Activated CD4-positive, alpha-beta T cell treated with anti-CD3 and anti-CD28 coated beads, Interleukin-2, Interleukin-4, amounts not matched to agents 100 ng/mL and 50 ng/mL, durations not matched to agents 16 hours and 8 hours (primary cell): ENCODE measurements at regions not wholly inside any gene's neighbourhood (a gene's known extent, or its start where the extent isn't known, plus 50 kb on each side); places are given as distances from the start of the nearest gene placed in this dataset.

Experiments used
- DNase-seq: peaks from one replicate; pipeline ENCODE4 v3.0.0-alpha.2; 2020; ENCODE audit warnings: low spot score

GRCh38 chr9:18350995-18351595 is 122.9 kb upstream of the ADAMTSL1 start:
- no peak for DNase-seq

- DNase-seq: no peak
These were observed 121.2 kb upstream of the ADAMTSL1 start for GRCh38 chr9:18352711-18353110.

- no peak for DNase-seq
These were observed 120.5 kb upstream of the ADAMTSL1 start for GRCh38 chr9:18353473-18353872.

- no peak for DNase-seq
These were observed 116.6 kb upstream of the ADAMTSL1 start for GRCh38 chr9:18357321-18357720.

- DNase-seq: no peak
These were observed 115.6 kb upstream of the ADAMTSL1 start for GRCh38 chr9:18358325-18358724.

- DNase-seq: no peak
These were observed 114.6 kb upstream of the ADAMTSL1 start for GRCh38 chr9:18359335-18359734.

- no peak for DNase-seq
These were observed 113.9 kb upstream of the ADAMTSL1 start for GRCh38 chr9:18360005-18360404.

- DNase-seq: no peak
These were observed 112.3 kb upstream of the ADAMTSL1 start for GRCh38 chr9:18361646-18362045.

GRCh38 chr9:18362166-18362565 is 111.8 kb upstream of the ADAMTSL1 start:
- no peak for DNase-seq

- DNase-seq: no peak
These were observed 110.9 kb upstream of the ADAMTSL1 start for GRCh38 chr9:18362901-18363685.

- DNase-seq: no peak
These were observed 108.3 kb upstream of the ADAMTSL1 start for GRCh38 chr9:18365651-18366050.

- DNase-seq: no peak
These were observed 107.8 kb upstream of the ADAMTSL1 start for GRCh38 chr9:18366184-18366583.

- DNase-seq: no peak
These were observed 105.7 kb upstream of the ADAMTSL1 start for GRCh38 chr9:18368206-18368605.

- no peak for DNase-seq
These were observed 102.8 kb upstream of the ADAMTSL1 start for GRCh38 chr9:18371141-18371540.

GRCh38 chr9:18371621-18372020 is 102.3 kb upstream of the ADAMTSL1 start:
- no peak for DNase-seq

GRCh38 chr9:18379073-18379811 is 94.7 kb upstream of the ADAMTSL1 start:
- DNase-seq: no peak

GRCh38 chr9:18382243-18382642 is 91.7 kb upstream of the ADAMTSL1 start:
- no peak for DNase-seq

- DNase-seq: no peak
These were observed 89.9 kb upstream of the ADAMTSL1 start for GRCh38 chr9:18384066-18384465.

- DNase-seq: no peak
These were observed 88.1 kb upstream of the ADAMTSL1 start for GRCh38 chr9:18385696-18386490.

- no peak for DNase-seq
These were observed 83.6 kb upstream of the ADAMTSL1 start for GRCh38 chr9:18390393-18390792.

GRCh38 chr9:18393340-18394130 is 80.4 kb upstream of the ADAMTSL1 start:
- no peak for DNase-seq
